ENCODE measurements at regions not wholly inside any gene's neighbourhood (a gene's known extent, or its start where the extent isn't known, plus 50 kb on each side); places are given as distances from the start of the nearest gene placed in this dataset.

- no peak for DNase-seq
Observed at GRCh38 chr2:66093371-66093770, 341.6 kb upstream of the MEIS1 start.

GRCh38 chr2:66084948-66085590 is 349.9 kb upstream of the MEIS1 start:
- DNase-seq = no peak

- DNase-seq = no peak
Observed at GRCh38 chr2:66082581-66082980, 352.3 kb upstream of the MEIS1 start.

GRCh38 chr2:66080127-66080526 is 354.8 kb upstream of the MEIS1 start:
- DNase-seq = no peak

- no peak for DNase-seq
Observed at GRCh38 chr2:66073172-66073571, 361.8 kb upstream of the MEIS1 start.

DNA sequence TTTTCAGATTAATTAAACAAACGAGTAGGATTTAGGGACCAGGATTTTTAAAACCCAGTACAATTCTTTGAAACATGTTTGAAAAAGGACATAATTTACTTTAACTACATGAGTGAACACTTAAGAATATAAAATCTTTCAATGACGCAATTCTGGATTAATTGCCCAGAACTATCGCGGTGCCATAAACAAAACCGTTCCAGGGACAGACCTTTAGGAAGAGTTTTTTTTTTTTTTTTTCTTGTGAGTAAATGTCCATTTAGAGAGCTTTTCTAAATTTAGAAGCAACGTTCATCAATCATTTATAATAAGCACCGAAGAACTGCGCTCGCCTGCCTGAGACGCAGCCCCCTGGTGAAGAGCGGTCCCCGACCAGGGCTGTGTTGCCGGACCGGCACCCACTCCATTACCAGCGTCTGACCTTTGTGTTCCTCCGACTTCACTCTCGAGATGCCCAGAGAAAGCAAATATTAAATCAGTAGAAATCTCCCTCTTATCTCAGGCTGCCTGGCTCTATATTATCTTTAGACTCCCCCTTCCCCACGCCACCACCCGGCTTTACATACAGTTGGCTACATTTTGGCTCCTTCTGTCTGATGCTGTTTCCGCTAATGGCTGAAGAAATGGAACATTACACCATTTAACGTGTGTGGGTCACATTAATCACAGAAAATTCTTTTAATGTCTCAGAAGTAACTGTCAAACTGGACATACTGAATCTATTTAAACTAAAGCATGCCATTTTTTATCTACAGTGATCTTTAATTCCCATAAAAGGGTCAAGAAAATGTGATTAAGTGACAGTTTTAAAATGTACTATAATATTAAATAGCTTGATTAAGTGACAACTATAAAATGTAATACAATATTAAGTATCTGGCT is 364.0 kb upstream of the MEIS1 start:
- DNase-seq = no peak

- no peak for DNase-seq
Observed at GRCh38 chr2:66069937-66070720, 364.8 kb upstream of the MEIS1 start.

- DNase-seq = no peak
Observed at GRCh38 chr2:66066032-66066431, 368.9 kb upstream of the MEIS1 start.

GRCh38 chr2:66059332-66059731 is 375.6 kb upstream of the MEIS1 start:
- DNase-seq = no peak

- no peak for DNase-seq
Observed at GRCh38 chr2:66058675-66059074, 376.2 kb upstream of the MEIS1 start.

DNA sequence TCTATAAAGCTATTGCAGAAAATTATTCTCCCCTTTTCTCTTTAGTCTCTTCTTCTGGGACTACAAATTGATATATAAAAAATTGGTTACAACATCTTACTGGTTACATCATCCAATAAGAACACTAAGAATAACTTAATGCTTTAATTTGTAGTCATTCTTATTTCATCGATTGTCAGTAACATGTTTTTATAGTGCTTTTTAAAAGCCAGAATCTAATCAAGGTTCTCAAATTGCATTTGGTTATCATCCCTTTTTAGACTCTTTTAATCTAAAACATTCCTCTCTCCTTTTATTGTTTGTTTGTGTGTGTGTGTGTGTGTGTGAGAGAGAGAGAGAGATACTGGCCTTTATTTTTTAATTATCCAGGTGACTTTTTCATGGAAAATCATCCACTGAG is 377.1 kb upstream of the MEIS1 start:
- DNase-seq = no peak

DNA sequence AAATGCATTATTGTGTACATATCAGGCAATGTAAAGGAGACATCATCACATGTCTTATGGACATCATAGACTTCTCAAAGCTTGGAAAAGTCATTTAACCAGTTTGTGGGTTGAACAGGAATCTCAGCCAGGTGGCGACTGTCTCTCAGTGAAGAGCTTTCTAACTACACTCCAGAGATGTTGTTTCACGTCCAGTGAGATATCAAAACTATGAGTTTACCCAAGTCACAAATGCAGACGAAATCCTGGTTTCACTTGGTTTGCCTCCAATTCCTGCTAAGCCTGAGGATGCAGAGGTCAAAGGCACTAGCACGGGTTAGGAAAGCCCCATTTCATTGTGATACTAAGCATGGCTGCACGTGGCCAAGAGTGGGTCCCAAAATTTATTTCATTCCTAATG is 384.5 kb upstream of the MEIS1 start:
- no peak for DNase-seq

GRCh38 chr2:66048667-66049066 is 386.3 kb upstream of the MEIS1 start:
- DNase-seq = no peak

DNA sequence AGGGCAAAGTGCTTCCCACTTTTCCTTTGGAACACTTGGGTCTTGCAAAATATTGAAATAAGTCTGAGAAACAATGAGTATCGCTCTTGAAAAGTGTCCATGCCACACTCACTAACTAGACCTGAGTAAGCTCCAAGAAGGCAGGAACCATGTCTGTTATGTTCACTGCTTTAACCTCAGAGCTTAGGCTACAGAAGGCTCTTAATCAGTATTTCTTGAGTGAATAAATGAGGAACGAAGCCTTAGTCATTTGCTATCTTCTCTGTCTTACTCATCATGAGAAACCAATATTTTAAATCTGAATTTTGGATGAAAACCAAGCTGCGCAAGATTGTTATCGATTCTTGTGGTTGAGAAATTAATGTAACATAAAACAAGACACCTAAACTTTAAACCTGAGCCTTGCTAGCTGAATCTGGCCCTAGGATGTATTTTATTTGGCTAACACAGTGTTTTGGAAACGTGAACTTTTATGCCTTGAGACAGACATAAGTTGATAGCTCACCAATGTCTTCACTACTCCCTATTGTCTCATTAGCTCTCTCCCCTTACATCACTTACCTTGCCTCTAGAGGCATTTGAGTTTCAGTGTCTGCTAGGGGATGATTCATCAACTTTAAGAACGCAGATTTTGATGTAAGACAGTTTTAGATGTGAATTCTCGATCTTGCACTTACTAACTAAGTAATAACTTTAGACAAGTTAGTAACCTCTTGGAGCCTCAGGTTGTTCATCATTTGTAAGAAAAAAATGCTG is 392.8 kb upstream of the MEIS1 start:
- no peak for DNase-seq

DNA sequence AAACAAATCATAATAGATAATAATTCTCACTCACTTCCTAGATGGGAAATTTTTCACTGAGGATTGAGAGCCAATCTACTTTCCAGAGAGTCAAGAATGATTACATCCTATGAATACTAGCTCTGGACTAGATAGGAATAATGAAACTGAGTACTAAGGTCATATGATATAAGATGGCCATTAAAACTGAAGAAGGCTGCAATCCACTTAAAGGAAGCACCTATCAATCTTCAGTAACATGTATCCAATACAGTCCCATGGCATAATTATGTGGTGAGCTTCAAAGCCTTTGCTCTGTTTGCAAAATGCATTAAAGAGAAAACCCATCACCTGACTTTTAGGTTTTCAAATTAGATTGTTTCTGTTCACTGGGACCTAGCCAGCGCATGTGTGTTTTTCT is 398.0 kb upstream of the MEIS1 start:
- DNase-seq = no peak

- DNase-seq = no peak
Observed at GRCh38 chr2:66034467-66034866, 400.5 kb upstream of the MEIS1 start.

DNA sequence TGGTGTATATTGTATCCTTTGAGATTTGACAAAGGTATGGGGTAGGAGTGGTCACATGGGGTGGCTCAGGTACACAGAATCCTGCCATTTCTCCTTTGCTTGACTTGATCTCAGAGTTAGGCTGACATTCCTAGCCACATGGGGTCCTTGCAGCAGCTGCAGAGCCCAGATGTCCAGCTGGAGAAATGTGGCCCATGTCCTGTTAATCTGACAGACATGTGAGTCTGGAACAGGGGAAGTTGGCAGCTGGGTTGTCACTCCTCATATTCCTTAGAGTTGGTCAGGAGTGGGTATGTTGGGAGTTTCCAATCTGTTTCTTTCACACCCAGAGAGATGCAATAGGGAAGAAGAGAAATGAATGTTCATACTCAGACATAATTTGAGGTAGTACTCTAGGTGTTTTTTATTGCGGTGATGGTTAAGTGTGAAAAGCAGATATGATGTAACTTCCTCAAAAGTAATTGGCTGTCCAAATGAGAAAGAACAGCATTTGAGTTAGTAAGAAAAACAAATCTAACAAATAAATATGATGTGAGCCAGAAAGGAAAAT is 402.6 kb upstream of the MEIS1 start:
- DNase-seq = no peak

DNA sequence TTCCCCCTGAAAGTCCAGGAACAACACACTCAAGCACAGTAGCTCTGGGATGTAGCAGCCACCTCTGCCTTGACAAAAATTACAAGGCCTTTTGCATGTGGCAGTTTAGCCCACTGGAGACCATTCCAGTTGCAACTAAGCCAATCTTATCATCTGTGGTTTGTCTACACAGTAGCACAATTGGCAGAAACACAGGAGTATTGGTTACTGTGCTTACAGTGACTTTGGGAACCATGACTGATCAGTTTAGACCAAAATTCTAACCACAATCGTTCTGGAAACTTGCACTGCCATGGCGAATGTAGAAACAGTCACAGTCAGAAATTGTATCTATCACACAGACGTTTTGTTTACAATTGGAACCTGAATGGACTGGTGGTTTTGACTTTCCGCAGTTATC is 403.7 kb upstream of the MEIS1 start:
- no peak for DNase-seq

- DNase-seq = no peak
Observed at GRCh38 chr2:66030553-66030952, 404.4 kb upstream of the MEIS1 start.

DNA sequence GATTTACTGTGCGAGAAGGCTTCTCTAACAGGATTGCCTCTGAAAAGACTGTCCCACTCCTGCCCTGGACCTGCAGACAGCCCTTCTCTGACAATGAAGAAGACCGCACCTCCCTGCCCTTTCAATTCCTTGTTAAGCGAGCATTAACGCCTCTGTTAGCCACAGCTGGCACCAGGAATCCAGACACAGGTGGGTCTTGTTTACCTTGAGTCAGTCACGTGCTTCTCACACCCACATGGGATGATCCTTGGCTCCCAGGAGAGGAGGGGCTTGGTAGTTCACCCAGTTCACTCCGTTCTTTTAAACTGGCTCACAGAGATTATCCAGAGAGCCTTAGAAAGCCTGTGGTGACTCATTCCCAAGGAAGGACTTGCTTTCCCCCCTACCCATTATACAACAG is 410.5 kb upstream of the MEIS1 start:
- DNase-seq = no peak

DNA sequence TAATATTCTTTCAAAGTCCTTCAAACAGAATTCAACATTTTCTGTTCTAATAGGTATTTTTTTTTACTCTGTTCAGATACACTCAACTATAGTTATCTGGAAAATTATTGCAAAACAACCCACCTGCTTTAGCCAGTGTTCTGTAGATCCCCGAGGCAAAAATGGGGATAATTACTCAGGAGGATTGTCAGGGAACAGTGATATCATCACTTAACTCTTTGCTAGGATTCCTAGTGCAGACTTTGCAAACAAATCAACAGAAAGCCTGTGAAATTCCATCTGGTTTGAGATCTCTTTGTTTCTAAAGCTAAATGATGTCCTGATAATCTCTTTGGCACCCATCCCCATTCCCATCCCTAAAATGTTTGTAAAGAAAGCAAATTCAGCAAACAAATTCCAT is 413.6 kb upstream of the MEIS1 start:
- no peak for DNase-seq

DNA sequence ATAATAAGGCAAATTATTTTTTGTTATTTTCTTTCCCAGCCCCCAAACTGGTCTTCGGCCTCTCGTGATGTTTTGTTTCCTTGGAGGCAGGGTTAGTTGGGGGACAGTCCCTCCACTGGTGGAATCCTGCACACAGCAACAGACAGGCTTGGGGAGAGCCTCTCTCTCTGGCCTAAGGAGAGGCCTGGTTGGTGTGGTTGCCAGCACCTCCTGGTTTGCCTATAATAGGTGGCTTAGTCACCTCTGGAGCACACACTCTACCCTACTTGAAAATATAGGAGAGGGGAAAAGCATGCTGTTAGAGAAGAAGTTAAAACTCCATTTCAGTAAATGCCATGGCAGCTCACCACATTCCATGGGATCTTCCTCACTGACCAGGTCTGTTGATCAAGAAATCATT is 417.2 kb upstream of the MEIS1 start:
- no peak for DNase-seq

DNA sequence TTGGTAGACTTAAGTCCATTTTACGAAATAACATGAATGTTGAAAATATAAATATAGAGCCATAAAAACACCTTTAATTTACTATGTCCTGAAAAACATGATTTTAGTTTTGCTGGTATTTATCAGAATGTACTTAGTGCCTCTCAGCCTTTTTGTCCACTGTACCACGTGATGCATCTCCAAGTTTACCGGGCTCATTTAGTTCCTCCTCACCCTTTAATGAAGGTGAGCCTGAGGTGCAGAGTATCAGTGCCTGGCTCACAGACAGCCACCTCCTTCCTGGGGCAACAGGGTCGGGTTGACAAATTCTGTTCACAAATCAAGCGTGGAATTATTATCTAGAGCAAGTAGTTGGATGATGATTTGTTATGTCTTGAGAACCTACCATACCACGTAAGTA is 420.5 kb upstream of the MEIS1 start:
- no peak for DNase-seq
